Smooth muscle cell (in vitro differentiated cells): ENCODE measurements at regions not wholly inside any gene's neighbourhood (a gene's known extent, or its start where the extent isn't known, plus 50 kb on each side); places are given as distances from the start of the nearest gene placed in this dataset.
"Not testable (repeated sequence)": the region's sequence is repeated elsewhere in the genome, so short reads cannot be mapped to it uniquely, and the experiment has no call there.

Experiments
- DNase-seq: peaks from one replicate; lab custom pipeline; 2025; ENCODE audit not compliant: unreplicated experiment; lab: John Stamatoyannopoulos, UW
- H2AFZ ChIP-seq: fragments of 200-600 bp; sonication (generic); 2 replicates; pipeline ENCODE4 v1.6.0; 2016; ENCODE audit warnings: antibody characterized with exemption, low read depth, mild to moderate bottlenecking
- H3F3A ChIP-seq: fragments of 200-600 bp; sonication (generic); 2 replicates; pipeline ENCODE4 v1.6.0; 2017; ENCODE audit warnings: antibody characterized with exemption, low read depth
- H3K27ac ChIP-seq: fragments of 200-600 bp; sonication (generic); 2 replicates; pipeline ENCODE4 v1.5.1; 2016; ENCODE audit warnings: low read depth, mild to moderate bottlenecking
- H3K27me3 ChIP-seq: fragments of 200-600 bp; sonication (generic); 2 replicates; pipeline ENCODE4 v1.6.1; 2016; ENCODE audit warnings: low read depth, mild to moderate bottlenecking
- H3K36me3 ChIP-seq: fragments of 200-600 bp; sonication (generic); 2 replicates; pipeline ENCODE4 v1.5.1; 2016; ENCODE audit warnings: low read depth
- H3K4me1 ChIP-seq: fragments of 200-600 bp; sonication (generic); 2 replicates; pipeline ENCODE4 v1.5.1; 2016; ENCODE audit warnings: low read depth
- H3K4me2 ChIP-seq: fragments of 200-600 bp; sonication (generic); 2 replicates; pipeline ENCODE4 v1.6.0; 2016; ENCODE audit warnings: mild to moderate bottlenecking
- H3K4me3 ChIP-seq: fragments of 200-600 bp; sonication (generic); 2 replicates; pipeline ENCODE4 v1.5.1; 2016; ENCODE audit warnings: mild to moderate bottlenecking
- H3K79me2 ChIP-seq: fragments of 200-600 bp; sonication (generic); 2 replicates; pipeline ENCODE4 v1.6.0; 2016; ENCODE audit warnings: low read depth, mild to moderate bottlenecking
- H3K9ac ChIP-seq: fragments of 200-600 bp; sonication (generic); 2 replicates; pipeline ENCODE4 v1.6.0; 2016; ENCODE audit warnings: low read depth
- H3K9me3 ChIP-seq: fragments of 200-600 bp; sonication (generic); replicated peaks from 2 replicates; pipeline ENCODE4 v1.5.1; 2016; ENCODE audit warnings: low read depth
- H4K20me1 ChIP-seq: fragments of 200-600 bp; sonication (generic); 2 replicates; pipeline ENCODE4 v1.6.0; 2016; ENCODE audit warnings: low read depth
- CTCF ChIP-seq: fragments of 200-600 bp; sonication (generic); IDR thresholded peaks from 2 replicates; pipeline ENCODE4 v1.5.1; 2017; ENCODE audit warnings: borderline replicate concordance, mild to moderate bottlenecking, antibody characterized with exemption; ENCODE audit not compliant: insufficient read depth, poor library complexity, severe bottlenecking
- WGBS: methylation state at CpG from one replicate; pipeline ENCODE4 v1.1.7; 2016; ENCODE audit warnings: low lambda C conversion rate; 5-methylcytosine and 5-hydroxymethylcytosine counted together

GRCh38 chr18:65601775-65602174, 149.0 kb upstream of the CDH7 start:
- H3K27me3 ChIP-seq: no peaks in the 10 kb centered on the region
- no peak overlapping the region for H3K4me3 ChIP-seq
- no peaks in the 10 kb centered on the region for H3F3A ChIP-seq
- H3K9ac ChIP-seq: no peak overlapping the region
- no peak overlapping the region for H3K27ac ChIP-seq
- no peak overlapping the region for H3K4me2 ChIP-seq
- no peaks in the 10 kb centered on the region for H3K9me3 ChIP-seq
- no peaks in the 10 kb centered on the region for H3K4me1 ChIP-seq
- no peak overlapping the region for H2AFZ ChIP-seq
- WGBS: 89% methylated on average over 2 of the region's 2 CpGs
- no peaks in the 10 kb centered on the region for H4K20me1 ChIP-seq
- no peak for TF ChIP-seq CTCF
- no peaks in the 10 kb centered on the region for H3K36me3 ChIP-seq
- no peaks in the 10 kb centered on the region for H3K79me2 ChIP-seq
- DNase-seq: no peak

GRCh38 chr18:65592435-65592834, 158.4 kb upstream of the CDH7 start:
- Histone ChIP-seq H3F3A (no peaks in the 10 kb centered on the region), H3K79me2 (no peaks in the 10 kb centered on the region), H4K20me1 (no peaks in the 10 kb centered on the region), H2AFZ (no peak overlapping the region), H3K4me3 (no peak overlapping the region), H3K4me2 (no peak overlapping the region), H3K27me3 (no peaks in the 10 kb centered on the region), H3K9me3 (no peaks in the 10 kb centered on the region), H3K9ac (no peak overlapping the region), H3K27ac (no peak overlapping the region), H3K36me3 (no peaks in the 10 kb centered on the region), H3K4me1 (no peaks in the 10 kb centered on the region)
- 75% methylated on average over 4 of the region's 4 CpGs for WGBS
- DNase-seq: no peak
- no peak for TF ChIP-seq CTCF

GRCh38 chr18:65587491-65587890, 163.3 kb upstream of the CDH7 start:
- no peak overlapping the region for H3K9ac ChIP-seq
- 87% methylated on average over 3 of the region's 3 CpGs for whole genome bisulfite sequencing
- TF ChIP-seq CTCF: no peak
- no peaks in the 10 kb centered on the region for H3K79me2 ChIP-seq
- no peaks in the 10 kb centered on the region for H3K9me3 ChIP-seq
- no peaks in the 10 kb centered on the region for H4K20me1 ChIP-seq
- no peak overlapping the region for H2AFZ ChIP-seq
- H3K4me2 ChIP-seq: no peak overlapping the region
- no peaks in the 10 kb centered on the region for H3K36me3 ChIP-seq
- H3K27ac ChIP-seq: no peak overlapping the region
- H3K4me1 ChIP-seq: no peaks in the 10 kb centered on the region
- no peaks in the 10 kb centered on the region for H3K27me3 ChIP-seq
- no peaks in the 10 kb centered on the region for H3F3A ChIP-seq
- no peak overlapping the region for H3K4me3 ChIP-seq
- DNase-seq: no peak

- not testable (repeated sequence) for H2AFZ ChIP-seq, DNase-seq
Measured at GRCh38 chr18:65582094-65582493, 168.7 kb upstream of the CDH7 start.

More at GRCh38 chr18:65582094-65582493, 168.7 kb upstream of the CDH7 start:
- H3K79me2 ChIP-seq, H3K27ac ChIP-seq, H3K27me3 ChIP-seq, H3K4me1 ChIP-seq, H4K20me1 ChIP-seq, H3K4me3 ChIP-seq, H3K36me3 ChIP-seq, H3K4me2 ChIP-seq, H3K9me3 ChIP-seq, H3K9ac ChIP-seq, H3F3A ChIP-seq: not testable (repeated sequence)
- WGBS: no CpG with 5 or more reads among the region's 2 CpGs
